Colonic mucosa (tissue), 4 donors: ENCODE measurements at regions not wholly inside any gene's neighbourhood (a gene's known extent, or its start where the extent isn't known, plus 50 kb on each side); places are given as distances from the start of the nearest gene placed in this dataset.
"Not testable (repeated sequence)": the region's sequence is repeated elsewhere in the genome, so short reads cannot be mapped to it uniquely, and the experiment has no call there.

Experiments
- DNase-seq: peaks from one replicate; pipeline ENCODE4 v3.0.0-alpha.2; 2020
- H3K27ac ChIP-seq: fragments of 200-600 bp; one replicate; pipeline ENCODE4 v1.8.0; 2021
- H3K27me3 ChIP-seq: fragments of 200-600 bp; one replicate; pipeline ENCODE4 v1.8.0; 2021
- H3K36me3 ChIP-seq: fragments of 200-600 bp; one replicate; pipeline ENCODE4 v1.8.0; 2021
- H3K4me1 ChIP-seq: fragments of 200-600 bp; one replicate; pipeline ENCODE4 v1.8.0; 2021; ENCODE audit warnings: mild to moderate bottlenecking
- H3K4me3 ChIP-seq: fragments of 200-600 bp; one replicate; pipeline ENCODE4 v1.8.0; 2021
- H3K9ac ChIP-seq, 2 donors: one replicate each; pipeline ENCODE4 v1.7.0; 2013; ENCODE audit warnings: control low read depth in 2 of 2, low read depth in 2 of 2, low read length in 2 of 2
- H3K9me3 ChIP-seq: fragments of 200-600 bp; one replicate; pipeline ENCODE4 v1.8.0; 2021
- intact Hi-C: fragments of 100-400 bp; cut with DNase I; formaldehyde crosslinking; loops from one replicate; pipeline ENCODE4 v1.14.1; 2022
- TF ChIP-seq, protein P1 (sequence below): fragments of 200-600 bp; IDR thresholded peaks from one replicate; pipeline ENCODE4 v1.8.0; 2022; ENCODE audit warnings: antibody characterized with exemption, mild to moderate bottlenecking
- donor health status: healthy.
- donor health status: DM: no; HTN: no; CAD: no.
- donor health status: DM: no; HTN: no; CAD: no.

DNA sequence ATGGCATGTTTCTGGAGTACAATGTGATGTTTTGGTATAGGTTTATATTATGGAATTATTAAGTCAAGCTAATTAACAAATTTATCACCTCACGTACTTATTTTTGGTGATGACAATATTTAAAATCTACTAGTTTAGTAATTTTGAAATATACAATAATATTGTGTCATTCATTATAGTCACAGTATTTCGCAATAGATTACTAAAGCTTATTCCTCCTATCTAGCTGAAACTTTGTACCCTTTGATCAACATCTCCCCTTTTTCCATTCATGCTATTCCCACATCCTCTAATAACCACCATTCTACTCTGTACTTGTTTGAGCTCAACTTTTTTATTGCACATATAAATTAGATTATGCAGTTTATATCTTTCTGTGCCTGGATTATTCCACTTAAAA, 164.8 kb upstream of the SPANXN4 start:
- Histone ChIP-seq H3K9ac (no peak overlapping the region), H3K9me3 (peaks cover 3% of the 10 kb centered on the region), H3K27me3 (no peaks in the 10 kb centered on the region), H3K36me3 (no peaks in the 10 kb centered on the region), H3K27ac (no peak overlapping the region), H3K4me1 (no peaks in the 10 kb centered on the region), H3K4me3 (no peak overlapping the region)
- intact Hi-C loops = no loop called here
- TF ChIP-seq, protein P1, sequence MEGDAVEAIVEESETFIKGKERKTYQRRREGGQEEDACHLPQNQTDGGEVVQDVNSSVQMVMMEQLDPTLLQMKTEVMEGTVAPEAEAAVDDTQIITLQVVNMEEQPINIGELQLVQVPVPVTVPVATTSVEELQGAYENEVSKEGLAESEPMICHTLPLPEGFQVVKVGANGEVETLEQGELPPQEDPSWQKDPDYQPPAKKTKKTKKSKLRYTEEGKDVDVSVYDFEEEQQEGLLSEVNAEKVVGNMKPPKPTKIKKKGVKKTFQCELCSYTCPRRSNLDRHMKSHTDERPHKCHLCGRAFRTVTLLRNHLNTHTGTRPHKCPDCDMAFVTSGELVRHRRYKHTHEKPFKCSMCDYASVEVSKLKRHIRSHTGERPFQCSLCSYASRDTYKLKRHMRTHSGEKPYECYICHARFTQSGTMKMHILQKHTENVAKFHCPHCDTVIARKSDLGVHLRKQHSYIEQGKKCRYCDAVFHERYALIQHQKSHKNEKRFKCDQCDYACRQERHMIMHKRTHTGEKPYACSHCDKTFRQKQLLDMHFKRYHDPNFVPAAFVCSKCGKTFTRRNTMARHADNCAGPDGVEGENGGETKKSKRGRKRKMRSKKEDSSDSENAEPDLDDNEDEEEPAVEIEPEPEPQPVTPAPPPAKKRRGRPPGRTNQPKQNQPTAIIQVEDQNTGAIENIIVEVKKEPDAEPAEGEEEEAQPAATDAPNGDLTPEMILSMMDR = no peak
- DNase-seq = no peak

DNA sequence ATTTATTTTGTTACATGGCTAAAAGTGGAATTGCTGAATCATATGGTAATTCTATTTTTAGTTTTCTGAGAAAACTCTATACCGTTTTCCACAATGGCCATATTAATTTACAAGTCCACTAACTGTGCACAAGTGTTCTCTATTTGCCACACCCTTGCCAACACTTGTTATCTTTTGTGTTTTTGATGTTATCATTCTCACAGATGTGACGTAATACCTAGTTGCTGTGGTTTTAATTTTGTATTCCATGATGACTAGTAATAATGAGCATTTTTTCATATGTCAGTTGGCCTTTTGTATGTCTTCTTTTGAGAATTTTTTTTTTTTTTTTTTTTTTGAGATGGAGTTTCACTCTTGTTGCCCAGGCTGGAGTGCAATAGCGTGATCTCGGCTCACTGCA, 164.2 kb upstream of the SPANXN4 start:
- Histone ChIP-seq H3K4me1 (no peaks in the 10 kb centered on the region), H3K36me3 (no peaks in the 10 kb centered on the region), H3K9me3 (peaks cover 3% of the 10 kb centered on the region), H3K27ac (no peak overlapping the region), H3K9ac (no peak overlapping the region), H3K4me3 (no peak overlapping the region), H3K27me3 (no peaks in the 10 kb centered on the region)
- DNase-seq = no peak
- intact Hi-C loops = no loop called here
- TF ChIP-seq, protein P1 = no peak

DNA sequence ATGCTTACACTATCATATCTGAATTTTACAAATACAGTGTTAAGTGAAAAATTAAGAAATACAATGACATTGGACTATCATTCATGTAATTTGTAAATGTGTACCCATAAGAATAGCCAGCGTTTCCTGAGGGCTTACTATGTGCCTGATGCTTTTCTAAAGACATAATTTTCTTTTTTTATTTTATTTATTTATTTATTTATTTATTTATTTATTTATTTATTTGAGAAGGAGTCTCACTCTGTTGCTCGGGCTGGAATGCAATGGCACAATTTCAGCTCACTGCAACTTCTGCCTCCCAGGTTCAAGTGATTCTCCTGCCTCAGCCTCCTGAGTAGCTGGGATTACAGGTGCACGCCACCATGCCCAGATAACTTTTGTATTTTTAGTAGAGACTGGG, 159.5 kb upstream of the SPANXN4 start:
- H3K9me3 ChIP-seq, H3K9ac ChIP-seq, DNase-seq, H3K36me3 ChIP-seq, intact Hi-C loops, H3K27ac ChIP-seq, H3K4me1 ChIP-seq, H3K27me3 ChIP-seq, H3K4me3 ChIP-seq: not testable (repeated sequence)

DNA sequence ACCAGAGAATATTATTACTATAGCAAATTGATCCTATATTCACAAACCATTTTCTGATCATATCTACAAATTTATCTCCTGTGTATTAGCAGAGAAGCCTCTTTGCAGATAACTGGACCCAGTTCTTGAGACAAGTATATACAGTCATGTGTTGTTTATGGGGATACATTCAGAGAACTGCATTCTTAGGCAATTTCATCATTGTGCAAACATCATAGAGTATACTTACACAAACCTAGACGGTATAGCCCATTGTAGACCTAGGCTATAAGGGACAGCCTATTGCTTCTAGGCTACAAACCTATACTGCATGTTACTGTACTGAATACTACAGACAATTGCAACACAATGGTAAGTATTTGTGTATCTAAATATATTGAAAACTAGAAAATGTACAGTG, 152.5 kb upstream of the SPANXN4 start:
- H3K36me3 ChIP-seq = no peaks in the 10 kb centered on the region
- H3K9me3 ChIP-seq = no peaks in the 10 kb centered on the region
- no peaks in the 10 kb centered on the region for H3K4me1 ChIP-seq
- intact Hi-C loops = no loop called here
- H3K27ac ChIP-seq = no peak overlapping the region
- no peak overlapping the region for H3K9ac ChIP-seq
- H3K4me3 ChIP-seq = no peak overlapping the region
- no peak for DNase-seq
- H3K27me3 ChIP-seq = no peaks in the 10 kb centered on the region
- TF ChIP-seq, protein P1 = no peak

DNA sequence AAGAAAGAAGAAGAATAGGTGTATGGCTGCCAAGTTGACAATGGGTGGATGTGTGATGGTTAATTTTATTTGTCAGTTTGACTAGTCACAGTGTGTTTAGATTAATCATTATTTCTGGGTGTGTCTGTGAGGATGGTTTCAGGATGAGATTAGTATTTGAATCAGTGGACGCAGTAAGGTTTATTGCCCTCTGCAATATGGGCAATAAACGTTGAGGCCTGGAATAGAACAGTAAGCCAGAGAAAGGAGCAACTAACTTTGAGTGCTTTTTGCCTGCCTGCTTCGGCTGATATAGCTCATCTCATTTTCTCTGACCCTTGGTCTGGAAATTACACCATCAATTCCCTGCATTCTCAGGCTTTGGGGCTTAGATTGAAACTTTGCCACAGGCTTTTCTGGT, 140.8 kb upstream of the SPANXN4 start:
- no peak for DNase-seq
- H3K27me3 ChIP-seq = no peaks in the 10 kb centered on the region
- H3K4me3 ChIP-seq = no peak overlapping the region
- no peaks in the 10 kb centered on the region for H3K4me1 ChIP-seq
- TF ChIP-seq, protein P1 = no peak
- intact Hi-C loops = no loop called here
- no peak overlapping the region for H3K27ac ChIP-seq
- no peaks in the 10 kb centered on the region for H3K36me3 ChIP-seq
- H3K9me3 ChIP-seq = no peaks in the 10 kb centered on the region
- no peak overlapping the region for H3K9ac ChIP-seq

DNA sequence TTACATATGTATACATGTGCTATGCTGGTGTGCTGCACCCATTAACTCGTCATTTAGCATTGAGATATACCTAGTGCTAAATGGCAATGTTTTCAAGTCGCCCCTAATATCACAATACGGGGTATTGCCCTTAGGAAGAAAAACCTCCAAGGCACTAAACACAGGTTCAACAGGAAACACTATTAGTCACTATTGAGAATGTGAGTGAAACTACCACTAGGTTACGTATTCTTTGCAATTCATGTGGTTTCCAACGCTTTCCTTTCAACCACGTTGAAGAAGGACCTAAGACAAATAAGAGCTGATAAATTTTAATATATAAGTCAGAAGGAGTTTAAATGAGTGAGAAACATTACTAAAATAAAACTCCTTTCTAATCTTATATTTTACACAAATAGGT, 134.7 kb upstream of the SPANXN4 start:
- H3K27ac ChIP-seq = no peak overlapping the region
- no peaks in the 10 kb centered on the region for H3K9me3 ChIP-seq
- H3K9ac ChIP-seq = no peak overlapping the region
- intact Hi-C loops = no loop called here
- no peaks in the 10 kb centered on the region for H3K27me3 ChIP-seq
- no peak for DNase-seq
- TF ChIP-seq, protein P1 = no peak
- no peaks in the 10 kb centered on the region for H3K4me1 ChIP-seq
- H3K36me3 ChIP-seq = no peaks in the 10 kb centered on the region
- H3K4me3 ChIP-seq = no peak overlapping the region
